Inflammatory macrophage treated with lipopolysaccharide for 4 hours (primary cell): ENCODE measurements at regions not wholly inside any gene's neighbourhood (a gene's known extent, or its start where the extent isn't known, plus 50 kb on each side); places are given as distances from the start of the nearest gene placed in this dataset.
"Not testable (repeated sequence)": the region's sequence is repeated elsewhere in the genome, so short reads cannot be mapped to it uniquely, and the experiment has no call there.

Source experiments
- DNase-seq: peaks from one replicate; pipeline ENCODE4 v3.0.0-alpha.2; 2020

- DNase-seq: peak; percentile 60
Observed at GRCh38 chr11:47928426-47928825, 51.9 kb upstream of the PTPRJ start.

GRCh38 chr11:47924184-47924691 lies 56.1 kb upstream of the PTPRJ start:
- peak; percentile 45 for DNase-seq

- no peak for DNase-seq
Observed at GRCh38 chr11:47923667-47924066, 56.7 kb upstream of the PTPRJ start.

- DNase-seq: not testable (repeated sequence)
Observed at GRCh38 chr11:47921080-47921555, 59.2 kb upstream of the PTPRJ start.

- DNase-seq: no peak
Observed at GRCh38 chr11:47918882-47919495, 61.4 kb upstream of the PTPRJ start.

- DNase-seq: no peak
Observed at GRCh38 chr11:47918370-47918690, 62.0 kb upstream of the PTPRJ start.

- DNase-seq: peak; percentile 59
Observed at GRCh38 chr11:47917599-47918369, 62.6 kb upstream of the PTPRJ start.

- no peak for DNase-seq
Observed at GRCh38 chr11:47916361-47916841, 64.0 kb upstream of the PTPRJ start.

GRCh38 chr11:47915783-47916182 lies 64.6 kb upstream of the PTPRJ start:
- DNase-seq: no peak

GRCh38 chr11:47915374-47915773 lies 65.0 kb upstream of the PTPRJ start:
- no peak for DNase-seq

- DNase-seq: no peak
Observed at GRCh38 chr11:47914743-47915142, 65.6 kb upstream of the PTPRJ start.

- DNase-seq: no peak
Observed at GRCh38 chr11:47913529-47914244, 65.5 kb upstream of the NUP160 start.

GRCh38 chr11:47912843-47913437 lies 64.8 kb upstream of the NUP160 start:
- DNase-seq: peak; percentile 79

GRCh38 chr11:47911149-47911548 lies 63.0 kb upstream of the NUP160 start:
- DNase-seq: no peak

GRCh38 chr11:47908198-47908597 lies 60.0 kb upstream of the NUP160 start:
- DNase-seq: peak; percentile 68

- DNase-seq: peak; percentile 34
Observed at GRCh38 chr11:47907499-47907898, 59.3 kb upstream of the NUP160 start.

GRCh38 chr11:47906066-47906465 lies 57.9 kb upstream of the NUP160 start:
- no peak for DNase-seq

- peak; percentile 44 for DNase-seq
Observed at GRCh38 chr11:47905358-47906059, 57.4 kb upstream of the NUP160 start.

- DNase-seq: no peak
Observed at GRCh38 chr11:47904808-47905207, 56.7 kb upstream of the NUP160 start.

GRCh38 chr11:47904048-47904447 lies 55.9 kb upstream of the NUP160 start:
- no peak for DNase-seq

- no peak for DNase-seq
Observed at GRCh38 chr11:47899801-47900200, 51.7 kb upstream of the NUP160 start.
